HG03196 (cell line): ENCODE measurements at regions not wholly inside any gene's neighbourhood (a gene's known extent, or its start where the extent isn't known, plus 50 kb on each side); places are given as distances from the start of the nearest gene placed in this dataset.
A peak's percentile ranks its signal among the peaks of the same experiment; 100 is the strongest.
"Not testable (repeated sequence)": the region's sequence is repeated elsewhere in the genome, so short reads cannot be mapped to it uniquely, and the experiment has no call there.

ENCODE experiments used
- ATAC-seq: cut with Tn5 transposase; IDR thresholded peaks from one replicate; pipeline ENCODE4 v1.9.1; 2021; ENCODE audit not compliant: unreplicated experiment

- ATAC-seq: no peak
Measured at GRCh38 chrX:25144043-25144940, 128.5 kb upstream of the ARX start.

- no peak for ATAC-seq
Measured at GRCh38 chrX:25143596-25143995, 127.8 kb upstream of the ARX start.

DNA sequence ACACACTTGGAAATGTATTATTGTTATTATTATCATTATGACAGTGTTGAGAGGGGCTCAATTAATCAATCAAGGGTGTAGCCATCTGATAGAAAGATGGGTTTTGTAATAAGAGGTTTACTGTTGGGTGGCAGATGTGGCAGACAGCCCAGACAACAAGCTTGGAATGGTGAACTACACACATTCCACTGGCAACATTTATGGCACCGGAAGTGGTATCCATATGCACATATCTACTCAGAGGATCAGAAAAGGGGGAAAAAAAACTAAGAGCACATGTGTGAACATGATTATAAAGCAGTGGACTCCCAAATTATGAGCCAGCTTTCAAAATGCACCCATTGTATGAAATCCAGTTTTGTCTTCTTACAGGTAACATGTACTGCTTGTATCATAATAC lies 125.9 kb upstream of the ARX start:
- no peak for ATAC-seq

- ATAC-seq: no peak
Measured at GRCh38 chrX:25131055-25131454, 115.3 kb upstream of the ARX start.

- no peak for ATAC-seq
Measured at GRCh38 chrX:25130619-25131018, 114.9 kb upstream of the ARX start.

DNA sequence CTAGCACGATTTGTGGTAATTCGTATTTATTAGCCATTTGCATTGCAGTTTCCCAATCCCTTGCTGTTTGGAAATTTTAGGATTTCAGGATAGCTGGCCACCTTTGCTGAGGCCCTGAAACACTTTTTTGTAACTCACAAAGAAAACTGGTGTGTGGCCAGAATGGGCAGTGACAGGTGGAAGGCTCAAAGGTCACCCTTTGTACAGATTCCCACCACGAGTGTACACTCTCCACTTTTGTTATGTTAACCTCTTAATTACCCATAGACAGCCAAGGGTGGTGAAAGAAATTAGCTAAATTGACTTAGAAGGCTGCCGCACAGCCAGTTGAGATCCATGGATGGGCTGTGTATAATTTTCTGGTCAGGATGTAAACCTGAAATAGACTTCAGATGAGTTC lies 109.7 kb upstream of the ARX start:
- no peak for ATAC-seq

DNA sequence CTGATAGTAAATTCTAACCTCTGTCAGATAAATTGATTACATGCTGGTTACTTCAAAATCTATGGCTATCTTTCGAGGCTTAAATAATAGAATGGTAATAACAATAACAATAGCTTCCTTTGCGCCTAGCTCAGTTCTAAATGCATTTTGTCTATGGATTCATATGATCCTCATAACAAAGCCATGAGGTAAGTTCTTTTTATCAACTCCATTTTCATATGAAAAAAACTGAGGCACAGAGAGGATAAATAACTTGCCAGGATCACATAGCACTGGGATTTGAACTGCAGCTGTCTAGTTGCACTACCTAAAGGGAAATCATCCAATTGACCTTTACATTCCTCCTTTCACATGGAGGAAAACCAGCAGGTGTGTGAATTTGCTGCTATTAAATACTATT lies 108.6 kb upstream of the ARX start:
- ATAC-seq: no peak

- ATAC-seq: no peak
Measured at GRCh38 chrX:25112156-25112555, 96.4 kb upstream of the ARX start.

- ATAC-seq: no peak
Measured at GRCh38 chrX:25108481-25108880, 92.7 kb upstream of the ARX start.

DNA sequence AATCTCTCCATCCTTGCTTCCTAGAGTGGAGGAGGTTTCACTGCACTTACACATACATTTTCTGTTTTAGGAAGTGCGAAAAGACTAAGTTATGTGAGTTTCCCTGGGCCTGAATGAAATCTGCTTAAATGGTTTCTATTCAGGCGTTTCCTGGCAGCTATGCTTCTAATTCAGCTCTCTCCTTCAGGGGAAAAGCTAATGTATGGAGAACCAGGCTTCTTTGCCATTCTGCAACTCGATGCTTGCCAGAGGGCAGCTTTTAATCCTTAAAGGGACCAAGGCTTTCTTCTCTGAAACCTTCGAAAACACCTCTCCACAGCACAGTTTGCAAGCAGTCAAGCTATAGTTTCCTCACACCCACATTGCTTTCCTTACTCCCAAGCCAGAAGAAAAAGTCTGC lies 89.5 kb upstream of the ARX start:
- ATAC-seq: no peak

- ATAC-seq: no peak
Measured at GRCh38 chrX:25096522-25097045, 80.8 kb upstream of the ARX start.

DNA sequence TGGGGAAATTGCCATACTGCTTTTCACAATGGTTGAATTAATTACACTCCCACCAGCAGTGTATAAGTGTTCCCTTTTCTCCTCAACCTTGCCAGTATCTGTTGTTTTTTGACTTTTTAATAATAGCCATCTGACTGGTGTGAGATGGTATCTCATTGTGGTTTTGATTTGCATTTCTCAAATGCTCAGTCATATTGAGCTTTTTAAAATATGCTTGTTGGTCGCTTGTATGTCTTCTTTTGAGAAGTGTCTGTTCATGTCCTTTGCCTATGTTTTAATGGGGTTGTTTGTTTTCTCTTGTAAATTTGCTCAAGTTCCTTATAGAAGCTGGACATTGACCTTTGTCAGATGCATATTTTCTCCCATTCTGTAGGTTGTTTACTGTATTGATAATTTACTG lies 75.4 kb upstream of the ARX start:
- not testable (repeated sequence) for ATAC-seq

- ATAC-seq: no peak
Measured at GRCh38 chrX:25084446-25084845, 68.7 kb upstream of the ARX start.

DNA sequence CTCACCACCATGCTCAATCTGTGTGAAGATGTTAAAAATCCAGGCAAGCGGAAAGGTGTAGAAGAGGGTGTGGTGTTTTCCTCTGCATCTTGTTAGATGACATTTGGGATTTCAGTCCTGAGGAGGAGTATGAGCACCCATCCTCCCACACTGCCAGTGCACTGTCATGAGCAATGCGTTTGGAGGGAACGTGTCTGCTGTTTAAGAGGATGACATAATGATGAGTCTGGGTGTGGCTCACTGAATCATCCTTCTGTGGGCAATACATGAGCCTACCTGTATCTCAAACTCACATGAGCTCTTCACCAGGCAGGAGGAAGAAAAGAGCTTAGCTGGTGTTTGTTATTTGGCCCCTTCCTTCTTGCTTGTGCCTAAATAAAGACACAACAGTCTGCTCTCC lies 67.9 kb upstream of the ARX start:
- no peak for ATAC-seq

GRCh38 chrX:25079020-25079419 lies 63.3 kb upstream of the ARX start:
- ATAC-seq: no peak

GRCh38 chrX:25076941-25077500 lies 61.3 kb upstream of the ARX start:
- ATAC-seq: no peak

GRCh38 chrX:25072247-25072646 lies 56.5 kb upstream of the ARX start:
- no peak for ATAC-seq

DNA sequence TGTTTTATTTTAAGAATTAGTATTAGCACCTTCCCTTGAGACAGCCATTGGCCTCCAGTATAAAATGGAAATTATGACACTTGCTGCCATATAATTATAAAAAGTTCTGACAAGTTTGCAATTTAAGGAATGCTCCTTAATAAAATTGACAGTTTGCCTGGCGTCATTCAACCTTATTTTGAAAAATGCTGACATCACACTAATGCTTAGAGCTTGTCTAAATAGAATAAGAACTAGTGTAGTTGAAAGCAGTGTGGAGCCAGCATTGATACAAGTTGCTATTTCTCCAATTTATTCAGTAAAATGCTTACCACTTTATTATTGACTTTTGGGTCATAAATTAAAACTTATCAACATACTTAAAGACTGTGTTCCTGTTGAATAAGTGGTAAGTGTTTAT lies 54.3 kb upstream of the ARX start:
- no peak for ATAC-seq

- ATAC-seq: no peak
Measured at GRCh38 chrX:25069209-25069608, 53.4 kb upstream of the ARX start.

GRCh38 chrX:25068340-25068739 lies 52.6 kb upstream of the ARX start:
- no peak for ATAC-seq

DNA sequence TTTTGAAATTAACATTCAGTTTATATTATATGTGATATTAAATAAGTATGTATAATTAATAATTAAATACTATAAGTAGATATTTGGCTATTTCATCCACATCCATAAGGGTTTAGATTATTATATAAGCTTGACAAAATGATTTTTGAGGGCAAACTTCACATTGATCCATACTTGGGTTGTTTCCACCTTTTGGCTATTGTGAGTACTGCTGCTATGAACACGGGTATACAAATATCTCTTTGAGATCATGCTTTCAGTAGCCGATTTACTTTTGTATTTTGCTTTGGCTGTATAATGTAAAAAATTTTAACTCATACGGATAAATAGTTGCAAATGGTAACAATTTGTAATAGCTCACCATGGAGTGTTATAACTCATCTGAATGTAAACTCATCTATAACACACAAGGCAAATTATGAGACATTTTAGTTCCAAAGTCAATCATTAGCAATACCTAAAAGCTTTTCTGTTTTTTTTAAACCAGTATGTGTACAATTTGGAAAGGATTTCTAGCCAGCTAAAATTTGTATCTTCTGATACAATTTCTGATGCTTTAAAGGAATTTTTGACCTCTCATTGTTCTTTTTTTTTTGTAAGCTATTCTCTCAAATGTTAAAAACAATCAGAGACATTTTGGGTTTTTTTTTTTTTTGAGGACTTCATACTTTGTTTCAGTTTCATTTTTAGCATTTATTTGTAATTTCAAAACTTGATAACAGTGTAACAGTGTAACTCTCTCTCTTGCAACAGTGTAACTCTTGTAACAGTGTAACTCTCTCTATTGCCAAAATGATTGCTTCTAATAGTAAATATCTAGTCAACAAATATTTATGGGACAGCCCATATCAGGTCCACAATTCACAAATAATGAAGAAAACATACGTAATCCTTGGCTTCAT lies 51.8 kb upstream of the ARX start:
- peak; percentile 61 for ATAC-seq
